ENCODE measurements at regions not wholly inside any gene's neighbourhood (a gene's known extent, or its start where the extent isn't known, plus 50 kb on each side); places are given as distances from the start of the nearest gene placed in this dataset.

DNA sequence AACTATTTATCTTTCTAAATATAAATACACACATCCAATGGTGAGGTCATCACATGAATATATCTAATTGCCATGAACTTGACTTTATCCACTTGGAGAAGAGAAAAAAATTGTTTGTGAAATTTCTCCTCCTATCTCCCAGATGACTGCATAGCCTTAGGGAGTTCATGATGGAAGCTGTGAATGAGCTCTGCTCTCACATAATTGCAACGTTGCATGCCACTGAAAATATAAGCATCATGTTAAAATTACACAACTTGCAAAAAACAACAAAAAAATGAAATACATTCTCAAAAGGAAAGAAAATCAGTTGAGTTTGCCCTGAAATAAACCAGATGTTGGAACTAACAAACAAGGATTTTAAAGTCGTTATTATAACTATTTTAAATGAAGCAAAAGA, 50.6 kb upstream of the OSR1 start:
- no peak for TF ChIP-seq CTCF (conservative IDR thresholded peaks at IDR 0.05)
- TF ChIP-seq ZFX (IDR thresholded peaks at IDR 0.05) = no peak

Measured in C4-2B (cell line).